NCI-H82 (cell line): ENCODE measurements at regions not wholly inside any gene's neighbourhood (a gene's known extent, or its start where the extent isn't known, plus 50 kb on each side); places are given as distances from the start of the nearest gene placed in this dataset.
A peak's percentile ranks its signal among the peaks of the same experiment; 100 is the strongest.
"Not testable (repeated sequence)": the region's sequence is repeated elsewhere in the genome, so short reads cannot be mapped to it uniquely, and the experiment has no call there.

Experiments
- DNase-seq: peaks from one replicate; lab custom pipeline; 2025; lab: John Stamatoyannopoulos, UW

DNA sequence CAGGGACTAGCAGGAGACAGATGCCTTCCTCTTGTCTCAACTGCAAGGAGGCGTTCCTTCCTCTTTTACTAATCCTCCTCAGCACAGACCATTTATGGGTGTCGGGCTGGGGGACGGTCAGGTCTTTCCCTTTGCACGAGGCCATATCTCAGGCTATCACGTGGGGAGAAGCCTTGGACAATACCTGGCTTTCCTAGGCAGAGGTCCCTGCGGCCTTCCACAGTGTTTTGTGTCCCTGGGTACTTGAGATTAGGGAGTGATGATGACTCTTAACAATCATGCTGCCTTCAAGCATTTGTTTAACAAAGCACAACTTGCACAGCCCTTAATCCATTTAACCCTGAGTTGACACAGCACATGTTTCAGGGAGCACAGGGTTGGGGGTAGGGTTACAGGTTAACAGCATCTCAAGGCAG is 1238.6 kb downstream of the OLFM4 start:
- peak; percentile 77 for DNase-seq

GRCh38 chr13:54268013-54268695 is 1239.5 kb downstream of the OLFM4 start:
- not testable (repeated sequence) for DNase-seq

DNA sequence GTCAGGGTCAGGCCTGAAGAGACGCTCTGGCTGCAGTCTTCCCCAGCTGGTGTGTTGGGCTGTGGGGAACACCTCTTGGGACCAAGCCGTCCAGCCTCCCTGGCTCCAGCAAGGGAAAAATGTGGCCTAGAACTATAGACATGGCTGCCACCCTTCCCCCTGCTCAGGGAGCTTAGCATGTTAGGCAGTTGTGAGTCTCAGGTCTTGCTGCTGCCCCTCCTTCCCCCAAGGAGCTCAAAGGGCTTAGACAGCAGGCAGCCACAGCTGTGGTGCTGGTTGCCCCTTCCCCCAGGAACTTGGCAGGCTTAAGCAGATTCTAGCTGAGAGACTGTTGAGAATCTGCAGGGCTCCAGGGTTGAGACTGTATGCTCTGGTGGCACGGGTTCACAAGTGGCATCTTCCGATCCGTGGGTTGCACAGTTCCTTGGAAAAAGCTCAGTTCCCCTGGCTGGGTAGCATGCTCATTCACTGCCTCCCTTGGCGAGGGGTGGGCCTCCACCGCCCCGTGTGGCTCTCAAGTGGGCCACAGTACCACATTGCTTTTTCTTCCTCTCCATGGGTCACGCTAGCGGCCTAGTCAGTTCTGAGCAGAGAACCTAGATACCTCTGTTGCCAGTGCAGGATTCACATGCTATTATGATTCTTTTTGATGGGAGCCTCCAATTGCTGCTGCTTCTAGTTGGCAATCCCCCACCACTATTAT is 1258.6 kb downstream of the OLFM4 start:
- peak; percentile 90 for DNase-seq

- DNase-seq: no peak
Observed at GRCh38 chr13:54301085-54301484, 1272.5 kb downstream of the OLFM4 start.

DNA sequence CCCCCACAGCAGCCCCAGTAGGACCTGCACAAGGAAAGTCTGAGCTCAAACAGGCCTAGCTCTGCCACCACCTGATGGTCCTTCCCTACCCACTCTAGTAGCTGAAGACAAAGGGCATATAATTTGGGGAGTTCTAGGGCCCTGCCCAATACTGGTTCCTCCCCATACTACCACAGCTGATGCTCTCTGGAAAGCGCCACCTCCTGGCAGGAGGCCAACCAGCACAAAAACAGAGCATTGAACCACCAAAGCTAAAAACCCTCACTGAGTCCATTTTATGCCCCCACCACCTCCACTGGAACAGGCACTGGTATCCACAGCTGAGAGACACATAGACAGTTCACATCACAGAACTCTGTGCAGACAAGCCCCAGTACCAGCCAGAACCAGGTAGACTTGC is 1276.8 kb downstream of the OLFM4 start:
- DNase-seq: no peak

- DNase-seq: no peak
Observed at GRCh38 chr13:54312885-54313284, 1284.3 kb downstream of the OLFM4 start.

GRCh38 chr13:54317722-54318121 is 1289.1 kb downstream of the OLFM4 start:
- no peak for DNase-seq

DNA sequence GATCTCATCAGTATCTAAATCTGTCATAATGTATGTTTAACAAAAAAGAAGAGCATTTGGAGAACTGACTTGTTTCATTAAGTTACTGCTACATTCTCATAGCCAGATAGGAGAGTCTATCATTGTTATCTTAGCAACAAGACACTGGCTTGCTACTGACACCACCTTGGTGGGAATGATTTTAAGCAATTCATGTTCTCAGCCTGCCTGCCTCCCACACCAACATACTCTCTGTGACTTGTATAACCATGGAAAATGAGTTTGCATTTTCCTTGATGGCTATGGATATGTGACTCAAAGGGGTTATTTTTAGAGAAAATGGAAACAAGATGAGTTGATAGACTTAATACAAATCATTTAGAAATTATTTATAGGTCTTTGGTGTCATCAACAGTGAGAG is 1308.9 kb downstream of the OLFM4 start:
- no peak for DNase-seq

DNA sequence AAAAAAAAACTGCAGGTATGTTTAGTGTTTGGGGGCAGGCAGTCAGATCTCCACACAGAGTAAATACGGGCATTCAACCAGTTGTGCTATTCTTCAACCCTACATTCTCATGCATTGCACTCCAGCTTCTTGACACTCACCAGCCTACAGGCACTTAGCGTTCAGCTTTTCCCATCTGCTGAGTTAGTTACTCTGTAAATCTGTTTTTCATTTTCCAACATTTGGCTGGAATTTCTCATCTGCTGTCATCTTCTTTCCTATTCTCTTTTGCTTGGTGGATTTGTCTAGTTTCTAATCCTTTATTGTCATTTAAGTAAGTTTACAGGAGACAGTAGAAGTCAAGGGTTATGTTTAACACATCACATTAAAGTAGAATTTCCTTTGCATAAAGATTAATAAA is 1318.9 kb downstream of the OLFM4 start:
- no peak for DNase-seq

GRCh38 chr13:54356209-54356608 is 1327.6 kb downstream of the OLFM4 start:
- DNase-seq: no peak

GRCh38 chr13:54356849-54357248 is 1328.2 kb downstream of the OLFM4 start:
- no peak for DNase-seq

GRCh38 chr13:54357284-54357933 is 1328.8 kb downstream of the OLFM4 start:
- DNase-seq: no peak

DNA sequence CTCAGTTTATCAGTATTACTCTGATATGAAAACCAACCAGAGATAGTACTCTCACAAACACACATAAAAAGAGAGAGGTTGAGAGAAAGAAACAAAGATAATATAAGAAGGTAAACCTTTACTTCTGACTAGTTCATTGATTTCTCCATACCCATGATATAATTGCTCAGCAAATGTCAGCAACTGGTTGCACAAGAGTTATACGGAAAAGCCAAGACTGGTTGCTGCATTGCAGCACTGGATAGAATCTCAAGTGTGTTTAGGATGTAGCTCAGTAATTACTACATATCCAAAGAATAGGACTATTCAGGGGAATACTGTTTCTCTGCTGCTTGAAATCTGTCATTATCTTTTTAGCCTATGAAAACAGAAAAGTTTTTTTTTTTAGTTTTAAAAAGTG is 1332.8 kb downstream of the OLFM4 start:
- no peak for DNase-seq

GRCh38 chr13:54366728-54367127 is 1338.1 kb downstream of the OLFM4 start:
- no peak for DNase-seq

- no peak for DNase-seq
Observed at GRCh38 chr13:54367639-54368271, 1339.1 kb downstream of the OLFM4 start.

- DNase-seq: no peak
Observed at GRCh38 chr13:54368387-54368786, 1339.8 kb downstream of the OLFM4 start.

DNA sequence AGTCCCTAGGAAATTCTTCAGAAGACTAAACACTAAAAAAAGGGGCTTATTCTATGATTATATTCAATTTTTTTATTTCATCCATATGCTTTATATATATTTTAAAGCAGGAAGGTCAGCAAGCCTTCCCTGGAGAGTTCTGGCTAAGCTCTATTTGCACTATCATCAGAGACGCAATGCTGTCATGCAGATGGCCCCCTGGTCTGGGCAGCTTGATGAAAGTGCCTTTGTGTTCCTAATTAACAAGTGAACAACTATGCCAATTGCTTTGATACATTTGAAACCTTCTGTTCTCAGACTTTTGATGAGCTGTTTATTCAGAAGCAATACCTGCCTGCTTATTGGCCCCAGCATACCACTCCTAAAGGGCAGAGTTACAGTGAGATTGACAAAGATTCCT is 1344.6 kb downstream of the OLFM4 start:
- no peak for DNase-seq

GRCh38 chr13:54379461-54379860 is 1350.8 kb downstream of the OLFM4 start:
- no peak for DNase-seq

- no peak for DNase-seq
Observed at GRCh38 chr13:54383604-54384003, 1355.0 kb downstream of the OLFM4 start.

GRCh38 chr13:54387625-54388024 is 1359.0 kb downstream of the OLFM4 start:
- no peak for DNase-seq

GRCh38 chr13:54390841-54391240 is 1362.2 kb downstream of the OLFM4 start:
- DNase-seq: no peak

DNA sequence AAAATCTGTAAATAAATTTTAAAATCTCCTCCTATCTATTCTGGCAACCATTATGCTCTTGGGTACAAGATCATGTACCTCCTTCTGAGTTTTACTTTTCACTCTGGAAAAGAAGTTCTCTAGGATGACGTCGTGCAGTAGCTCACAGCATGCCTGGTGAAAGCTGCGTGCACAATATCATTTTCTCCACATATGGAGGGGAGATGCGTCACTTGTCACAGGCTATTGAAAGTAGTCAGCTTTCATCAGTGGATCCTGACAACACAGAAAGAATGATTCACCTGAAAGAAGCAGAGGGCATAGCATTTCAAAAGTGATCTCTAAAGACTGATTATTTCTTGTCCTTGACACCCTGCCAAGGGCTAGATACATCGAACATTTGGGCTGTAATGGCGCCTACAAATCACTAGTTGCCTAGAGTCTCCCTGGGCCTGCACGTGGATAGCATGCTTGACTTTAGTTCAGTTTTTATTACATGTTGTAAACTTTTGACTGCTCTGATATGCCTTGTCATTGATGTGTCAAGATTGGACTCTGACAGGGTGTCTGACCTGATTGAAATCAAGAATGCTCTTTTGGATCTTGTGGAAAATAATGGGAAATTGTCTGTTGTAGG is 1365.6 kb downstream of the OLFM4 start:
- DNase-seq: no peak
